ENCODE measurements at regions not wholly inside any gene's neighbourhood (a gene's known extent, or its start where the extent isn't known, plus 50 kb on each side); places are given as distances from the start of the nearest gene placed in this dataset.

DNA sequence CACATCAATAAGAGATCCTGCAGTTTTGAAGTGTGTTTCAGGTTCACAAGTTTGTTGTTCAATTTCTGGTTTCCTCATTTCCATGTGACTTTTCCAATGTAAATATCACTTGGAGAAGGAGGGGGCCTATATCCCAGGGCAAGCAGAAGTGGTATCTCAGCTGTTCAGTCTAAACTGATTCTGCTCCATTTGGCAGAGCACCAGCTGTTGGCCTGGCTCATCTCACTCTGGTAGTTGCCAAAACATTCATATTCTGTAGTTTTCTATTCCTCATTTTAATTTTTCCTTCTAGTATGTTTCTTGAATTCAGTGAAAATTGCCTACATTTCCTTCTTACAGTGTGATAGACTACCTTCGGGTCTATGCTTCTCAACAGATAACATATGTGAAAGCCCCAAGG lies 101.8 kb upstream of the TAC1 start:
- no peak for DNase-seq (ENCODE audit: low read depth)

DNA sequence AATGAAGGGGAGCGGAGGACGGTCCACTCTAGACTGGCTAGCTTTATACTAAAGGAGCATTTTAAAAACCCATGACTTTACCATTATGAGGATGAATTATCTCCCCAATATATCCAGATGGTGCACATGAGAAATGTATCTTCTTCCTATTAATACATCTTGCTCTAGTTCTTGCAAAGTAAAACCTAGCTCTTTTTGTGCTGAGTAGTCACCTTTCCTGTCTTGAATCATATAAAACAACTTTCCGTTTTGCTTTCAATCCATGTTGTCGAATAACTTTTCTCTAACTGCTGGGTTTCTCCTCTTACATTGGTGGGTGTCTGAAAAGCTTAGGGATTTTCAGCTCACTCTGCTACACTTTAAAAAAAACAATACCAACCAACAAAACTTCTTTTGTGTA lies 96.3 kb upstream of the TAC1 start:
- DNase-seq (ENCODE audit: low read depth): no peak

DNA sequence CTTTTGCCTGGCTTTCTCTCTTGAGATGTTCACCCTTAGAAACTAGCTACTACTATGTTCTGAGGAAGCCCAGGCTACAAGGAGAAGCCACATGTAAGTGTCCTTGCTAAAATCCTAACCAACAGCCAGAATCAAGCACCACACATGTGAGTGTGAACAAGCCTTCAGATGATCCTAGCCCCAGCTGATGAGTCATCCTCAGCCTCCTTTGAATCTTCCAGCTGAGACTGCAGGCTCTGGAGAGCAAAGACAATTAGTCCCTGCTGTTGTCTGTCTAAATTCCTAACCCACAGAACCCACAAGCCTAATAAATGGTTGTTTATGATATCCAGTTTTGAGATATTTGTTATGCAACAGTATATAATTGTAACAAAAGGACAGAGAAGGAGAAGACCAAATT lies 92.8 kb upstream of the TAC1 start:
- no peak for DNase-seq (ENCODE audit: low read depth)

DNA sequence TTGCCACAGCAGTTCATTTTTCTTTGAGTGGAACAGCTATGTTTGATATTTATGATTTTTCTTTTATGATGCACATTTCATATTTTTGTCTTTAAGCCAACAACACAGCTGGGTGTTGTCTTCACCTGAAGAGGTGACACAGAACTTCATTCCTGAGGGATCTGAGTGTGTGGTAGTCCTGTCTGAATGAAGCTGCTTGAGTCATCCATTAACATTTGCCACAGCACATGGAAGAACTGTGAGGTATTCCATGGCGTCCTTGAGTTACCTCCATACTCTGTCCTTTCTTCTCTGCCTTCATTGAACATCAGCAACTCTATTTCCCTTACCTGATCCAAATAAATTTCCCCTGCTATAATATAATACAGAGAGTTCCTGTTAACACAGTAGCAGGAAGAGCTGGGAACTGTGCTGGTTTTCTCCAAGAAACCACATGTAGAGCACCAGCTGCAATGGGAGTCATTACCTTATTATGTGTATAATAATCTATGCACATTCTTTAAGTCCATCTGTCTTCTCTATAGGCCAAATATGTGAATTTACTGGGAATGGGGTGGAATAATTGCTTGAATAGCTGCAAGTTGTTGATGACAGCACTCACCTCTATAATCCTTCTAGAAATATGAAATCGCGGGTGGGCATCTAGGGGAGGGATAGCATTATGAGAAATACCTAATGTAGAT lies 72.4 kb upstream of the TAC1 start:
- DNase-seq (ENCODE audit: low read depth): no peak

DNA sequence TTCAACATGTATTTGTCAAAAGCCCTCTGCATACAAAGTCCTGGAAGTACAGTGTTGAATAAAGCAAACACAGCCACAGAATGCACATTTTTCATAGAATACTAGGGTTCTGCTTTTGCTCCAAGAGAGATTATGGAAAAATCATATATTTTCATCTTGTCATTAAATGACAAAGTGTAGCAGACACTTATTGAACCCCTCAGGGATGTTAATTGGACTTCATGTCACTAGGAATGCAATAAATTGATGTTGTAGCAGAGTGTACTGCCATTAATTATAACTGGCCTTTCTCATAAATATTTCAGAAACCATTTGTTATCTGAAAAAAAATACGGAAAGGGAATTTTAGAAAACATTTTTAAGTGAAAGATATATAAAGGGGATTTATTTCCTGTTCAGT lies 64.5 kb upstream of the TAC1 start:
- DNase-seq (ENCODE audit: low read depth): no peak

DNA sequence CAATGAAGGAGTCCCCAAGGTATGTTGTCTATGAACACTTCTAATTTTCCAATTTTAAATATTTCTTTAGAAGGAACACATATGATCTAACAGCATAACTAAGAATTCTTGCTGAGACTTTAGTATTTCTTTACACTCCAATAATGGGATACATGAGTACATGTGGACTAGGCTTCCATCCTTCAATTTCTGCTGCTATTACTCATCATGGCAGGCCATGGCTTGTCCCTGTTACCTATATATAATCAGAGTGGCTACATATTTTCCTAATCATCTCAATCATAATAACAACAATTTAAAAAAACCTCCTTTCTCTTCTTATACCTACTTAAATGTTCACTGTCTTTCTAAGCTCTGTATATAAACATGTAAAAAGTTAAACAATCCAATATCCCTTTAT lies 60.3 kb upstream of the TAC1 start:
- DNase-seq (ENCODE audit: low read depth): no peak

DNA sequence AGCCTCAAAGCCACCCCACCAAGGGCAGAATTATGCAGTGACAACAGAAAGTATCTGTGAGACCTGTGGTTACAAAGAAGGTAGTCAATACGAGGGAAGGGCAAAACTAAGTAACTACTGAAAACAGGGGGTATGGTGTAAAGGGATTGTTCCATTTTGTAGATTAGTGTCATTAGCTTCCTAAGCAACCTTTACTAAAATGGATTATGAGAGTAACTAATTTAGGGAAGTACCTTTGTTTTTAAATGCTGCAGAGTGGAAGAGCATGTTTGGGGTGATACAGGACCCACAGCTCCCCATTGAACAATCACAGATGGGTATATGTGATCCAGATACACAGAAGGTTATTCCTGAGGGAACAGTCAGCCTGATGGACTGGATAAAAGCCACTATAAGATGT lies 51.3 kb upstream of the TAC1 start:
- DNase-seq (ENCODE audit: low read depth): no peak

All from CMK (cell line).